ENCODE measurements at regions not wholly inside any gene's neighbourhood (a gene's known extent, or its start where the extent isn't known, plus 50 kb on each side); places are given as distances from the start of the nearest gene placed in this dataset.

GRCh38 chr11:45554230-45554967 lies 111.0 kb downstream of the CHST1 start:
- DNase-seq, result no peak

GRCh38 chr11:45553383-45553936 lies 112.0 kb downstream of the CHST1 start:
- DNase-seq, result no peak

GRCh38 chr11:45551191-45551713 lies 114.2 kb downstream of the CHST1 start:
- DNase-seq, result no peak

GRCh38 chr11:45549257-45549656 lies 116.2 kb downstream of the CHST1 start:
- DNase-seq, result no peak

- DNase-seq, result no peak
Observed at GRCh38 chr11:45546366-45546765, 119.1 kb downstream of the CHST1 start.

GRCh38 chr11:45544826-45545225 lies 120.6 kb downstream of the CHST1 start:
- DNase-seq, result no peak

GRCh38 chr11:45543808-45544422 lies 121.5 kb downstream of the CHST1 start:
- DNase-seq, result no peak

- no peak for DNase-seq
Observed at GRCh38 chr11:45543081-45543480, 122.3 kb downstream of the CHST1 start.

- no peak for DNase-seq
Observed at GRCh38 chr11:45541693-45542434, 123.6 kb downstream of the CHST1 start.

GRCh38 chr11:45538939-45539338 lies 126.5 kb downstream of the CHST1 start:
- no peak for DNase-seq

GRCh38 chr11:45538363-45538762 lies 127.1 kb downstream of the CHST1 start:
- DNase-seq, result no peak

- DNase-seq, result no peak
Observed at GRCh38 chr11:45537614-45538013, 127.8 kb downstream of the CHST1 start.

- DNase-seq, result no peak
Observed at GRCh38 chr11:45535033-45535432, 130.4 kb downstream of the CHST1 start.

GRCh38 chr11:45534132-45534531 lies 131.3 kb downstream of the CHST1 start:
- DNase-seq, result no peak

- DNase-seq, result no peak
Observed at GRCh38 chr11:45532546-45532945, 132.9 kb downstream of the CHST1 start.

GRCh38 chr11:45530776-45531175 lies 134.6 kb downstream of the CHST1 start:
- DNase-seq, result no peak

GRCh38 chr11:45530111-45530510 lies 135.3 kb downstream of the CHST1 start:
- DNase-seq, result no peak

- no peak for DNase-seq
Observed at GRCh38 chr11:45528435-45528834, 137.0 kb downstream of the CHST1 start.

- no peak for DNase-seq
Observed at GRCh38 chr11:45527898-45528297, 137.5 kb downstream of the CHST1 start.

- no peak for DNase-seq
Observed at GRCh38 chr11:45525393-45525792, 140.0 kb downstream of the CHST1 start.

GRCh38 chr11:45523760-45524159 lies 141.7 kb downstream of the CHST1 start:
- no peak for DNase-seq

GRCh38 chr11:45518833-45519535 lies 146.4 kb downstream of the CHST1 start:
- DNase-seq, result no peak
